H1 (cell line): ENCODE measurements at regions not wholly inside any gene's neighbourhood (a gene's known extent, or its start where the extent isn't known, plus 50 kb on each side); places are given as distances from the start of the nearest gene placed in this dataset.

Source experiments
- CTCF ChIA-PET: fragments of 300-600 bp; sonication (Branson Sonifier 250); formaldehyde crosslinking; loops from one replicate; lab custom pipeline; 2021; ENCODE audit not compliant: partially characterized antibody; lab: Charles Lee
- POLR2A ChIA-PET: fragments of 300-600 bp; sonication (Branson Sonifier 250); formaldehyde crosslinking; loops from one replicate; lab custom pipeline; 2021; ENCODE audit warnings: inconsistent platforms; ENCODE audit not compliant: partially characterized antibody; lab: Charles Lee
- DNase-seq, 2 experiments: peaks; one replicate each; pipeline versions ENCODE4 v3.0.0 to v3.0.0-alpha.2; 2010 to 2022; ENCODE audit warnings: low spot score in 2 of 2, low read depth in 1 of 2, mixed read lengths in 1 of 2
- FAIRE-seq: peaks from 2 replicates; lab custom pipeline; 2011; peaks lifted over from hg19 to GRCh38; lab: Jason Lieb, UNC
- H2AFZ ChIP-seq: 2 replicates; pipeline ENCODE4 v1.8.1; 2012; ENCODE audit warnings: low read length, inconsistent platforms
- H2AK5ac ChIP-seq: 2 replicates; pipeline ENCODE4 v1.6.1; 2013; ENCODE audit warnings: low read depth, low read length
- H2BK120ac ChIP-seq: replicated peaks from 2 replicates; pipeline ENCODE3; 2013; ENCODE audit warnings: low read depth, low read length, inconsistent platforms
- H2BK12ac ChIP-seq: 2 replicates; pipeline ENCODE4 v1.6.1; 2013; ENCODE audit warnings: low read depth, low read length
- H2BK15ac ChIP-seq: 2 replicates; pipeline ENCODE4 v1.6.1; 2013; ENCODE audit warnings: low read length
- H2BK20ac ChIP-seq: 2 replicates; pipeline ENCODE4 v1.6.1; 2013; ENCODE audit warnings: low read length
- H2BK5ac ChIP-seq: 2 replicates; pipeline ENCODE4 v1.6.1; 2013; ENCODE audit warnings: low read depth, low read length
- H3K14ac ChIP-seq: 2 replicates; pipeline ENCODE4 v1.6.1; 2013; ENCODE audit warnings: inconsistent platforms; ENCODE audit not compliant: insufficient read length
- H3K18ac ChIP-seq: 2 replicates; pipeline ENCODE4 v1.6.1; 2013; ENCODE audit warnings: low read length; ENCODE audit errors: extremely low read depth
- H3K23ac ChIP-seq: 2 replicates; pipeline ENCODE4 v1.6.1; 2013; ENCODE audit warnings: inconsistent platforms; ENCODE audit not compliant: insufficient read length
- H3K23me2 ChIP-seq: 2 replicates; pipeline ENCODE4 v1.6.1; 2013; ENCODE audit warnings: low read depth, low read length
- H3K27ac ChIP-seq: 2 replicates; pipeline ENCODE4 v1.6.1; 2011; ENCODE audit warnings: low read depth, low read length, inconsistent platforms
- H3K27me3 ChIP-seq, 4 experiments: replicated peaks in 1 of 4; 1 replicate in 1 of 4; 2 replicates in 3 of 4; pipeline versions ENCODE4 v1.6.1 to v1.8.1; 2011 to 2013; ENCODE audit warnings: low read length in 3 of 4, mild to moderate bottlenecking in 3 of 4, inconsistent platforms in 2 of 4, mixed read lengths in 2 of 4, moderate library complexity in 1 of 4; ENCODE audit not compliant: control insufficient read depth in 3 of 4, insufficient read depth in 3 of 4; ENCODE audit errors: extremely low read depth in 1 of 4
- H3K36me3 ChIP-seq, 4 experiments: 2 replicates each; pipeline versions ENCODE4 v1.6.1 to v1.8.1; 2011 to 2013; ENCODE audit warnings: mild to moderate bottlenecking in 4 of 4, low read length in 3 of 4, moderate library complexity in 2 of 4, control low read depth in 1 of 4, inconsistent platforms in 1 of 4; ENCODE audit not compliant: insufficient read depth in 4 of 4, control insufficient read depth in 2 of 4
- H3K4ac ChIP-seq: replicated peaks from 2 replicates; pipeline ENCODE3; 2013; ENCODE audit warnings: low read length, low read depth, mixed read lengths, inconsistent platforms; ENCODE audit not compliant: insufficient read length
- H3K4me1 ChIP-seq, 4 experiments: replicated peaks in 1 of 4; 1 replicate in 1 of 4; 2 replicates in 3 of 4; pipeline versions ENCODE4 v1.6.1 to v1.8.1; 2011 to 2013; ENCODE audit warnings: low read length in 3 of 4, inconsistent platforms in 2 of 4, mixed read lengths in 1 of 4; ENCODE audit not compliant: insufficient read depth in 4 of 4, control insufficient read depth in 3 of 4
- H3K4me2 ChIP-seq, 2 experiments: 2 replicates each; pipeline versions ENCODE4 v1.6.1 to v1.8.1; 2011 to 2013; ENCODE audit warnings: low read depth in 2 of 2, low read length in 2 of 2, control low read depth in 1 of 2, inconsistent platforms in 1 of 2, mild to moderate bottlenecking in 1 of 2; ENCODE audit not compliant: insufficient read depth in 1 of 2
- H3K4me3 ChIP-seq, 4 experiments: fragments of 200-600, 300-600 bp in 1 of 4; sonication (generic), shearing (Covaris generic), sonication (Bioruptor Twin) in 1 of 4; 2 replicates each; pipeline versions ENCODE4 v1.5.1 to v1.8.1; 2011 to 2016; ENCODE audit warnings: low read length in 4 of 4, low read depth in 3 of 4, control low read depth in 2 of 4, inconsistent platforms in 2 of 4, mild to moderate bottlenecking in 2 of 4, mixed read lengths in 1 of 4, moderate library complexity in 1 of 4; ENCODE audit not compliant: insufficient read depth in 2 of 4; ENCODE audit errors: extremely low read depth in 1 of 4
- H3K56ac ChIP-seq: replicated peaks from 2 replicates; pipeline ENCODE3; 2013; ENCODE audit warnings: low read depth, mild to moderate bottlenecking, mixed read lengths, low read length, inconsistent platforms; ENCODE audit not compliant: insufficient read length
- H3K79me1 ChIP-seq: 2 replicates; pipeline ENCODE4 v1.6.1; 2013; ENCODE audit warnings: low read depth, low read length, control low read depth
- H3K79me2 ChIP-seq, 2 experiments: 2 replicates each; pipeline versions ENCODE4 v1.6.1 to v1.8.1; 2012 to 2013; ENCODE audit warnings: low read length in 2 of 2, mild to moderate bottlenecking in 2 of 2, inconsistent platforms in 1 of 2; ENCODE audit not compliant: insufficient read depth in 2 of 2, control insufficient read depth in 1 of 2
- H3K9ac ChIP-seq, 4 experiments: replicated peaks in 1 of 4; 1 replicate in 1 of 4; 2 replicates in 3 of 4; pipeline versions ENCODE4 v1.6.1 to v1.8.1; 2011 to 2013; ENCODE audit warnings: low read depth in 3 of 4, low read length in 3 of 4, control low read depth in 2 of 4, mild to moderate bottlenecking in 2 of 4, moderate library complexity in 2 of 4, inconsistent platforms in 1 of 4; ENCODE audit errors: extremely low read depth in 1 of 4
- H3K9me3 ChIP-seq, 2 experiments: 2 replicates each; pipeline versions ENCODE4 v1.6.1 to v1.8.1; 2012 to 2013; ENCODE audit warnings: mild to moderate bottlenecking in 2 of 2, moderate library complexity in 2 of 2, control low read depth in 1 of 2, inconsistent platforms in 1 of 2, low read depth in 1 of 2, low read length in 1 of 2, mixed read lengths in 1 of 2; ENCODE audit not compliant: insufficient read depth in 2 of 2
- H4K20me1 ChIP-seq, 2 experiments: replicated peaks in 1 of 2; 2 replicates each; pipeline versions ENCODE3 to v1.8.1; 2011 to 2013; ENCODE audit warnings: inconsistent platforms in 2 of 2, low read length in 2 of 2, mild to moderate bottlenecking in 1 of 2; ENCODE audit not compliant: insufficient read depth in 2 of 2, control insufficient read depth in 1 of 2
- H4K5ac ChIP-seq: 2 replicates; pipeline ENCODE4 v1.6.1; 2013; ENCODE audit warnings: low read length, low read depth, mixed read lengths, inconsistent platforms; ENCODE audit not compliant: insufficient read length
- H4K8ac ChIP-seq: 2 replicates; pipeline ENCODE4 v1.8.0; 2013; ENCODE audit warnings: mild to moderate bottlenecking, moderate library complexity, low read length, inconsistent platforms; ENCODE audit not compliant: insufficient read depth; ENCODE audit errors: extremely low read depth
- H4K91ac ChIP-seq: replicated peaks from 2 replicates; pipeline ENCODE3; 2013; ENCODE audit warnings: low read length, mixed read lengths, inconsistent platforms; ENCODE audit not compliant: insufficient read length
- CHD2 ChIP-seq: IDR thresholded peaks from 2 replicates; pipeline ENCODE4 v1.6.1; 2012; ENCODE audit warnings: low read length, improper control_type of control experiment
- EP300 ChIP-seq, 2 experiments: IDR thresholded peaks; 1 replicate in 1 of 2; 2 replicates in 1 of 2; pipeline ENCODE4 v1.6.1; 2011 to 2012; ENCODE audit warnings: low read depth in 2 of 2, low read length in 2 of 2, mild to moderate bottlenecking in 2 of 2, borderline replicate concordance in 1 of 2, inconsistent platforms in 1 of 2, moderate library complexity in 1 of 2
- JUND ChIP-seq: IDR thresholded peaks from 2 replicates; pipeline ENCODE4 v1.6.1; 2011; ENCODE audit warnings: mild to moderate bottlenecking, improper control_type of control experiment, low read length
- RFX5 ChIP-seq: IDR thresholded peaks from 2 replicates; pipeline ENCODE4 v1.6.1; 2011; ENCODE audit warnings: low read depth, low read length, improper control_type of control experiment, borderline replicate concordance
- SIRT6 ChIP-seq: IDR thresholded peaks from one replicate; pipeline ENCODE4 v1.7.1; 2012; ENCODE audit warnings: low read length, inconsistent platforms
- TAF7 ChIP-seq: optimal IDR thresholded peaks from 2 replicates; pipeline ENCODE3; 2011; ENCODE audit warnings: low read depth, mild to moderate bottlenecking, inconsistent platforms, low read length, moderate library complexity, borderline replicate concordance
- WGBS, 2 experiments: shearing (Covaris generic) in 1 of 2; methylation state at CpG; one replicate each; pipeline versions ENCODE4 v1.1.6 to v1.1.7; 2013 to 2015; ENCODE audit warnings: low lambda C conversion rate in 2 of 2, mixed read lengths in 2 of 2, inconsistent platforms in 1 of 2, low coverage in 1 of 2, missing lambda C conversion rate in 1 of 2; ENCODE audit not compliant: insufficient replicate concordance in 2 of 2, insufficient coverage in 1 of 2, insufficient read length in 1 of 2; ENCODE audit errors: extremely low coverage in 1 of 2, missing lambda C conversion rate in 1 of 2; 5-methylcytosine and 5-hydroxymethylcytosine counted together

- TF ChIP-seq CHD2 (no peak), JUND (no peak), RFX5 (no peak), EP300 (IDR thresholded peaks at IDR 0.05; ENCODE audit: borderline replicate concordance in 1 of 2, low read depth in 2 of 2, low read length in 2 of 2) (no peak), SIRT6 (no peak), TAF7 (no peak)
- no peak overlapping the region for H3K4me3 ChIP-seq
- no peak overlapping the region for H2BK15ac ChIP-seq
- no peak overlapping the region for H4K91ac ChIP-seq
- no peak overlapping the region for H4K5ac ChIP-seq
- ChIA-PET CTCF (no interaction called here), POLR2A (no interaction called here)
- H2BK12ac ChIP-seq: no peak overlapping the region
- WGBS, 2 experiments: 94% methylated on average over 7 of the region's 7 CpGs; no CpG with 5 or more reads in 1 of the 2 experiments
- H2BK20ac ChIP-seq: no peak overlapping the region
- no peak overlapping the region for H3K56ac ChIP-seq
- H2AFZ ChIP-seq: no peak overlapping the region
- no peaks in the 10 kb centered on the region for H3K79me1 ChIP-seq
- no peak overlapping the region for H3K9ac ChIP-seq
- H3K18ac ChIP-seq: no peak overlapping the region
- no peak overlapping the region for H2BK5ac ChIP-seq
- no peaks in the 10 kb centered on the region; a peak in 1 of 7 replicates for H3K27me3 ChIP-seq
- no peaks in the 10 kb centered on the region for H3K4me1 ChIP-seq
- no peak overlapping the region for H3K14ac ChIP-seq
- H3K79me2 ChIP-seq: no peaks in the 10 kb centered on the region
- no peak for FAIRE-seq
- no peak overlapping the region for H2AK5ac ChIP-seq
- H3K9me3 ChIP-seq: no peaks in the 10 kb centered on the region
- H3K4me2 ChIP-seq: no peak overlapping the region
- no peaks in the 10 kb centered on the region for H4K20me1 ChIP-seq
- no peaks in the 10 kb centered on the region for H3K36me3 ChIP-seq
- no peak overlapping the region for H4K8ac ChIP-seq
- H3K4ac ChIP-seq: no peak overlapping the region
- H2BK120ac ChIP-seq: no peak overlapping the region
- H3K23me2 ChIP-seq: no peaks in the 10 kb centered on the region
- H3K27ac ChIP-seq: no peak overlapping the region
- H3K23ac ChIP-seq: no peak overlapping the region
- no peak for DNase-seq
Measured at GRCh38 chr14:98716133-98716532, 555.9 kb downstream of the BCL11B start.
